ENCODE measurements at regions not wholly inside any gene's neighbourhood (a gene's known extent, or its start where the extent isn't known, plus 50 kb on each side); places are given as distances from the start of the nearest gene placed in this dataset.

- H3K4me2 ChIP-seq, result no peak overlapping the region
- H3K4me1 ChIP-seq, result no peaks in the 10 kb centered on the region
- Mint-ChIP-seq H3K9me3 (peaks cover 2% of the 10 kb centered on the region), H3K27me3 (ENCODE audit: insufficient read depth, low read depth) (peaks cover 3% of the 10 kb centered on the region), H3K27ac (no peak overlapping the region), H3K36me3 (no peaks in the 10 kb centered on the region), H3K4me1 (peaks cover 6% of the 10 kb centered on the region), H3K4me3 (no peak overlapping the region)
- TF ChIP-seq CTCF (IDR thresholded peaks at IDR 0.05) (no peak), EZH2 (IDR thresholded peaks at IDR 0.05) (no peak), EZH2phosphoT487 (IDR thresholded peaks at IDR 0.05) (no peak)
- H3F3A ChIP-seq (ENCODE audit: low read depth), result no peaks in the 10 kb centered on the region
- H4K20me1 ChIP-seq (ENCODE audit: low read depth), result no peaks in the 10 kb centered on the region
- no peaks in the 10 kb centered on the region for H3K27me3 ChIP-seq
- no peak overlapping the region for H3K27ac ChIP-seq
- H3K4me3 ChIP-seq, result no peak overlapping the region
- H3K9ac ChIP-seq, result no peak overlapping the region
- DNase-seq (ENCODE audit: low spot score), result no peak
- no peaks in the 10 kb centered on the region for H3K36me3 ChIP-seq
- H3K79me2 ChIP-seq (ENCODE audit: low read depth), result no peaks in the 10 kb centered on the region
- no peak overlapping the region for H2AFZ ChIP-seq (replicated peaks)
- H3K9me3 ChIP-seq (ENCODE audit: low read depth), result no peaks in the 10 kb centered on the region
Observed at GRCh38 chr14:76698631-76699030, 62.6 kb upstream of the VASH1 start.

- H3K27me3 Mint-ChIP-seq (ENCODE audit: insufficient read depth, low read depth), result peaks cover 3% of the 10 kb centered on the region
- Histone ChIP-seq H3K9ac (no peak overlapping the region), H3K79me2 (ENCODE audit: low read depth) (no peaks in the 10 kb centered on the region), H3K4me3 (no peak overlapping the region), H3K27me3 (no peaks in the 10 kb centered on the region), H3K4me2 (no peak overlapping the region), H4K20me1 (ENCODE audit: low read depth) (no peaks in the 10 kb centered on the region), H3K9me3 (ENCODE audit: low read depth) (no peaks in the 10 kb centered on the region), H3F3A (ENCODE audit: low read depth) (no peaks in the 10 kb centered on the region), H3K36me3 (no peaks in the 10 kb centered on the region), H3K4me1 (no peaks in the 10 kb centered on the region), H3K27ac (no peak overlapping the region), H2AFZ (replicated peaks) (no peak overlapping the region)
- no peak overlapping the region for H3K4me3 Mint-ChIP-seq
- TF ChIP-seq EZH2 (IDR thresholded peaks at IDR 0.05) (no peak), CTCF (IDR thresholded peaks at IDR 0.05) (no peak), EZH2phosphoT487 (IDR thresholded peaks at IDR 0.05) (no peak)
- H3K36me3 Mint-ChIP-seq, result no peaks in the 10 kb centered on the region
- DNase-seq (ENCODE audit: low spot score), result no peak
- H3K27ac Mint-ChIP-seq, result no peak overlapping the region
- peaks cover 6% of the 10 kb centered on the region for H3K4me1 Mint-ChIP-seq
- H3K9me3 Mint-ChIP-seq, result peaks cover 2% of the 10 kb centered on the region
Observed at GRCh38 chr14:76699209-76699938, 61.9 kb upstream of the VASH1 start.

- Mint-ChIP-seq H3K9me3 (peaks cover 2% of the 10 kb centered on the region), H3K36me3 (no peaks in the 10 kb centered on the region), H3K27me3 (ENCODE audit: insufficient read depth, low read depth) (peaks cover 3% of the 10 kb centered on the region), H3K4me3 (no peak overlapping the region), H3K27ac (no peak overlapping the region), H3K4me1 (peaks cover 6% of the 10 kb centered on the region)
- Histone ChIP-seq H3K27ac (no peak overlapping the region), H3K9me3 (ENCODE audit: low read depth) (no peaks in the 10 kb centered on the region), H3K79me2 (ENCODE audit: low read depth) (no peaks in the 10 kb centered on the region), H3K4me1 (no peaks in the 10 kb centered on the region), H3K4me2 (no peak overlapping the region), H3F3A (ENCODE audit: low read depth) (no peaks in the 10 kb centered on the region), H2AFZ (replicated peaks) (no peak overlapping the region), H3K27me3 (no peaks in the 10 kb centered on the region), H3K4me3 (no peak overlapping the region), H4K20me1 (ENCODE audit: low read depth) (no peaks in the 10 kb centered on the region), H3K36me3 (no peaks in the 10 kb centered on the region), H3K9ac (no peak overlapping the region)
- no peak for DNase-seq (ENCODE audit: low spot score)
- TF ChIP-seq EZH2 (IDR thresholded peaks at IDR 0.05) (no peak), EZH2phosphoT487 (IDR thresholded peaks at IDR 0.05) (no peak), CTCF (IDR thresholded peaks at IDR 0.05) (no peak)
Observed at GRCh38 chr14:76699939-76700590, 61.2 kb upstream of the VASH1 start.
